Memory B cell (primary cell): ENCODE measurements at regions not wholly inside any gene's neighbourhood (a gene's known extent, or its start where the extent isn't known, plus 50 kb on each side); places are given as distances from the start of the nearest gene placed in this dataset.

ENCODE experiments used
- ATAC-seq: fragments of 150-1000 bp; cut with Tn5 transposase; 2 replicates; pipeline ENCODE4 v1.10.0; 2021; ENCODE audit warnings: low read depth, mild to moderate bottlenecking, moderate library complexity
- DNase-seq, 2 donors: peaks; one replicate each; pipeline ENCODE4 v3.0.0; 2022; ENCODE audit warnings: low spot score in 2 of 2
- H3K27ac Mint-ChIP-seq: one replicate; pipeline ENCODE4 v1.8.0; 2022; ENCODE audit warnings: mild to moderate bottlenecking, moderate library complexity, mixed read lengths
- H3K27me3 Mint-ChIP-seq: one replicate; pipeline ENCODE4 v1.8.0; 2022; ENCODE audit warnings: mixed read lengths
- H3K36me3 Mint-ChIP-seq: one replicate; pipeline ENCODE4 v1.8.0; 2022; ENCODE audit warnings: mild to moderate bottlenecking, mixed read lengths
- H3K4me1 Mint-ChIP-seq: one replicate; pipeline ENCODE4 v1.8.0; 2022; ENCODE audit warnings: mixed read lengths
- H3K4me3 Mint-ChIP-seq: one replicate; pipeline ENCODE4 v1.8.0; 2022; ENCODE audit warnings: mild to moderate bottlenecking, moderate library complexity, mixed read lengths
- H3K9me3 Mint-ChIP-seq: one replicate; pipeline ENCODE4 v1.8.0; 2022; ENCODE audit warnings: mixed read lengths

DNA sequence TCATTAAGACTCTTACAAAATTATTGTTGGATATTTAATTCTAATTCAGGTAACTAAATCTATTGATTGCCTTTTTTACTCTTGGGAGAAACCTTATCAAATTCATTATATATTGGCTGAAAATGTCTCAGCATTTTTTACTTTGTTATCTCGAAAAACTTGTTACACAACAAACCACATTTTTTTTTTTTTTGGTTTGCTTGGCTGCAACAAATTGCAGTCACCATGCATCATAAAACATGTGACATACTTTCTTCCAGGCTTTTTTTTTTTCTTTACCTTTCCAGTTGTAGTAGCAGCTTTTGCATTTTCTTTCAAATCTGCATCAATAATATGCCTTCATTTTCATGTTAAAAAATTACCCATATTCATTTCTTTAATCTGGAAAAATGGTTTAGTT lies 186.7 kb downstream of the TDRD15 start:
- H3K4me1 Mint-ChIP-seq: no peaks in the 10 kb centered on the region
- no peak overlapping the region for H3K27ac Mint-ChIP-seq
- ATAC-seq (no peak), DNase-seq (no peak)
- H3K4me3 Mint-ChIP-seq: no peak overlapping the region
- no peaks in the 10 kb centered on the region for H3K9me3 Mint-ChIP-seq
- H3K27me3 Mint-ChIP-seq: no peaks in the 10 kb centered on the region
- no peaks in the 10 kb centered on the region for H3K36me3 Mint-ChIP-seq

DNA sequence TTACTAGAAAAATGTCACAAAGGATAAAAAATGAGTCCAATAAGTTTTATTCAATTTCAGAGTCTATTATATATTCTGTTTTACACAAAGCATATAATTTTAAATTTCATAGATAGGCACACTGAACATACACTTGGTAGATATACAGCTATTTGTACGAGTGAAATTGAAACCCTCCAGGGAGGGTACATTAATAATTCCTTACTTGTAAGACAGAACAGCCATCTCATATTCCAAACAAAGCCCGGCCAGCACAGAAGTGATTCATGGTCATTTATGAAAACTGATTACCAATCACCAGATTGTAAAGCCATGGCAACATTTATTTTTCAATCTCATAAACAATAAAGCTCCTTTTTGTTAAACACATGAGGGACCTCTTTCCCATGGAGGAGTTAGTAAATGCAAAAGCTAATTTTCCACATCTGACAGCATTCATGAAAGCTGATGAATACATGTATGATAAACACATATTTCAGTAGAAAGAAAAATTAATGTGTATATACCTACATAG lies 190.6 kb downstream of the TDRD15 start:
- no peak overlapping the region for H3K4me3 Mint-ChIP-seq
- DNase-seq (no peak), ATAC-seq (no peak)
- no peak overlapping the region for H3K27ac Mint-ChIP-seq
- H3K4me1 Mint-ChIP-seq: no peaks in the 10 kb centered on the region
- H3K36me3 Mint-ChIP-seq: no peaks in the 10 kb centered on the region
- no peaks in the 10 kb centered on the region for H3K27me3 Mint-ChIP-seq
- no peaks in the 10 kb centered on the region for H3K9me3 Mint-ChIP-seq

DNA sequence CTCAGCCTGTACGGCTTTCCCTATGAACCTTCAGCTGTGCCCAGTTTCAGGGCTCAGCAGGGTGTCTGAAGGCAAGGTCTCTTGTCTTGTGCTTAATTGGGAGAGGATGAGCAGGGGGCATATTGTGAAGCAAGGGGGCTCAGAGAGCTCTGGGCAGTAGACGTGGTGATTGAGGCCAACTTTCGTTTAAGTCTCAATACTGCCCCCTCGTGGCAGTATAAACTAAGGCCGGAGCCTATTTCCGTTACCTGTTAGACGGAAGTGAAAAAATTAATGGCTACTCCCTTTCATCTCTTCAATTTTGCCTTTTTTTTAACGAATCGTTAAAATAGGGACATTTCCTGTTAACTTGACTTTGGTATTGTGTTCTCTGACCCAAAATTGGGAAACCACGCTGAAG lies 193.4 kb downstream of the TDRD15 start:
- H3K9me3 Mint-ChIP-seq: peaks cover 2% of the 10 kb centered on the region
- DNase-seq (peak; percentile 13 to 28), ATAC-seq (no peak)
- no peaks in the 10 kb centered on the region for H3K36me3 Mint-ChIP-seq
- H3K27ac Mint-ChIP-seq: no peak overlapping the region
- H3K4me3 Mint-ChIP-seq: no peak overlapping the region
- no peaks in the 10 kb centered on the region for H3K27me3 Mint-ChIP-seq
- no peaks in the 10 kb centered on the region for H3K4me1 Mint-ChIP-seq

DNA sequence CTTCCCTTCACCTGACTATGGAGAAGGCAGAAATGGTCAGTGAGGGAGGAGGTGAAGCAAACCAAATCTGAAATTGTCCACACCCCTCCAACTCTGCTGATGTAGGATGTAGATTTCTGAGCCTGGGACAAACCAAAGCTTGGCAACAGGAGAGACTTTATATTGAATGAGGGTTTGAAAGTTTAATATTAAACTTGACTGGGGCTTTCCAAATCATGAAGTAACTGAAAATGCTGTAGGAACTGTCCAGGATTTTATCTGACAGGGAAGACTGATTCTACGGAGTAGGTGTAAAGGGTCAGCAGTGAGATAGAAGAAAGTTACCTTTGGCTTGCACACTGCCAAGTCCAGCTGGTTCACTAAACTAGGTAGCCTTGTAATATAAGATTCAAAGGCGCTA lies 194.5 kb downstream of the TDRD15 start:
- no peaks in the 10 kb centered on the region for H3K27me3 Mint-ChIP-seq
- no peak for ATAC-seq

DNA sequence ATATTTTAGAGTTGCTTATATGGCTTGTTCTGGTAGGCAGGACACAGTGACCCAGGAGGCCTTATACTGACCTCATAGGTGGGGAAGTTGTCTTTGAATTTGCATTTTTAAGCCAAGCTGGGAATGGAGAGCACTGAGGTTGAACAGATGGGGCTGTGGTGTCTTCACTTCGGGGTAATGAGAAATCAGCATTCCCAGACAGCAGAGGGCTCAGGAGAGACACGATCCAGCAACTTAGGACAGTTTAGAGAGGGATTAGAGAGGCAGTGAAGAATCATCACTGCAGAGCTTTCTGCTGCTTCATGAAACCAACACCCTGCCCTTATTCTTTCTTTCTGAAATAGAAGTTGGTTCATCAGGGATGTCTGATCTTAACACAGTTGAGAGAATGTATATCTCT lies 202.4 kb downstream of the TDRD15 start:
- peaks cover 3% of the 10 kb centered on the region for H3K27me3 Mint-ChIP-seq
- no peaks in the 10 kb centered on the region for H3K4me1 Mint-ChIP-seq
- no peak for ATAC-seq
- no peak for DNase-seq
- no peaks in the 10 kb centered on the region for H3K36me3 Mint-ChIP-seq
- H3K4me3 Mint-ChIP-seq: no peak overlapping the region
- H3K9me3 Mint-ChIP-seq: peaks cover 2% of the 10 kb centered on the region
- H3K27ac Mint-ChIP-seq: no peak overlapping the region

More for the DNA sequence above, 194.5 kb downstream of the TDRD15 start:
- no peaks in the 10 kb centered on the region for H3K36me3 Mint-ChIP-seq
- peaks cover 2% of the 10 kb centered on the region for H3K9me3 Mint-ChIP-seq
- DNase-seq: no peak
- no peak overlapping the region for H3K27ac Mint-ChIP-seq
- H3K4me1 Mint-ChIP-seq: no peaks in the 10 kb centered on the region
- H3K4me3 Mint-ChIP-seq: no peak overlapping the region

DNA sequence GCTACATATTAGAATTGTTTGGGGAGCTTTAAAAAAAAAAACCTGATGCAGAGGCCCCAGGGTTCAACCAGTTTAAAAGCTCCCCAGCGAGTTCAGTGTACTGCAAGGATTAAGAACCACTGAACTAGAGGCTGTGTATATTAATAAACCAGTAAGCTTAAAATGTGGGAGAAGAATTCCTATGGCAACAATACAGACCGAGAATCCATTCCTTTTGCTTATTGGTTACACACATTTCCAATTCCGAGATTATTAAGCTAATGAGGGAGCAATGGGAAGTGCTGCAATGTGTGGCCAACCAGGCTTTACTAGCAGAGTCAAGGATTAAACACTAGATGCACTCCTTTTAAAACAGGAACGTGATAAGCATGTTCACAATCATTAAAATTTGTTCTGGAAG lies 204.4 kb downstream of the TDRD15 start:
- Mint-ChIP-seq H3K27me3 (peaks cover 3% of the 10 kb centered on the region), H3K9me3 (no peaks in the 10 kb centered on the region), H3K4me3 (no peak overlapping the region), H3K4me1 (no peaks in the 10 kb centered on the region), H3K36me3 (no peaks in the 10 kb centered on the region), H3K27ac (no peak overlapping the region)
- no peak for DNase-seq
- no peak for ATAC-seq

DNA sequence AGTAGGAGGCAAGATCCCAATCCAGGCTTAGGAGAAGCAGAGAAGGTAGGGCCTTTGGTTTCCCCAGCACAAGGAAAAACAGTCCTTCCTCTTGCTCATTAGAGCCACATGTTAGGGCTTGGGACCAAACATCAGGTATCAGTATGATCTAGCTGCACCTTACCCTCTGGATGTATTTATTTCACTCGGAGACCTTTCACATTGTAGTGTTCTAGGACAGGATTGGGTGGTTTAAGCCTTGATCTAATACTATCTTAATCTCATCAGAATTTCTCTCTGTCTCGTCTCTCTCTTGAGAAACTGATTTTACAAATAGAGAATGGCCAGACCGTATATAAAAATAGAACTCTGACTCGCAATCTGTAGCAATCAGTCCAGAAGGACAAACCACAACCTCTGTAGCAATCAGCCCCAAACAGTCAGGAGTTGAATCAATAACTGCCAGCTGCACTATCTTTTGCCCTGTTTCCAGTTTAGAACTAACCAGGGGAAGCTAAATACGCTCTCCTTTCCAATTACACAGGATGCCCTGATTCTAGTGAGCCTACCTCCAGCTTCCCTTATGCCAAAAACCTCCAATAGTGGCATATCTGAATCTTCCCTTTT lies 207.1 kb downstream of the TDRD15 start:
- H3K27me3 Mint-ChIP-seq: peaks cover 3% of the 10 kb centered on the region
- DNase-seq (no peak), ATAC-seq (no peak)
- H3K4me3 Mint-ChIP-seq: no peak overlapping the region
- no peaks in the 10 kb centered on the region for H3K4me1 Mint-ChIP-seq
- no peaks in the 10 kb centered on the region for H3K36me3 Mint-ChIP-seq
- no peak overlapping the region for H3K27ac Mint-ChIP-seq
- H3K9me3 Mint-ChIP-seq: no peaks in the 10 kb centered on the region

DNA sequence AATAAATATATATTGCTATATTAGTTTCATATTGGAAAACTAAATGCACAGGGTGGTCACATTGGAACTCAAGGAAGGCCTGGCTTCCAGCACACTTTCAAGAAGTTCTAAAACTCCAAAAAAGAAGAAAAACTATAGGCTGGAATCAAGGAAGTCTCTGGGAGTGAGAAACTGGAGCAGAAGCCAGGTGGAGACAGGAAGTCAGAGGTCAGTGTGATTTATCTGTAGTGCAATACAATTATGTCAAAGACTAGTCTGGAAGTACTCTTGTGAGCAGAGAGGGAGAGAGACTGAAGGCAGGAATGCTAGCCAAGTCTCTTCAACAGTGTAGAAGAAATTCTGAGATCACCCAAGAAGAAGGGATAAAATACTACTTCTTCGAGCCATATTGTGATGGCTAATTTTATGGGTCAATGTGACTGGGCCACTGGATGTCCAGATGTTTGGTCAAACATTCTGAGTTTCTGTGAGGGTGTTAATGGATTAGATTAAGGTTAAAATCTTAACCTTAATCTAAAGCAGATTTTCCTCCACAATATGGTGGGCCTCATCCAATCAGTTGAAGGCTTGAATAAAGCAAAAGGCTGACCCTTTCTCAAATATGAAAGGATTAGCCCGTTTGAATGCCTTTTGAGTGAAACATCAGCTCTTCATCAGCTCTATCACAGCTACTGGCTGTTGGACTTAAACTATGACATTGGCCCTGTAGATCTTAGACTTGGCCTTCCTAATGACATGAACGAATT lies 208.0 kb downstream of the TDRD15 start:
- Mint-ChIP-seq H3K4me1 (no peaks in the 10 kb centered on the region), H3K36me3 (no peaks in the 10 kb centered on the region), H3K27ac (no peak overlapping the region), H3K4me3 (no peak overlapping the region), H3K9me3 (no peaks in the 10 kb centered on the region), H3K27me3 (no peaks in the 10 kb centered on the region)
- ATAC-seq (no peak), DNase-seq (no peak)

DNA sequence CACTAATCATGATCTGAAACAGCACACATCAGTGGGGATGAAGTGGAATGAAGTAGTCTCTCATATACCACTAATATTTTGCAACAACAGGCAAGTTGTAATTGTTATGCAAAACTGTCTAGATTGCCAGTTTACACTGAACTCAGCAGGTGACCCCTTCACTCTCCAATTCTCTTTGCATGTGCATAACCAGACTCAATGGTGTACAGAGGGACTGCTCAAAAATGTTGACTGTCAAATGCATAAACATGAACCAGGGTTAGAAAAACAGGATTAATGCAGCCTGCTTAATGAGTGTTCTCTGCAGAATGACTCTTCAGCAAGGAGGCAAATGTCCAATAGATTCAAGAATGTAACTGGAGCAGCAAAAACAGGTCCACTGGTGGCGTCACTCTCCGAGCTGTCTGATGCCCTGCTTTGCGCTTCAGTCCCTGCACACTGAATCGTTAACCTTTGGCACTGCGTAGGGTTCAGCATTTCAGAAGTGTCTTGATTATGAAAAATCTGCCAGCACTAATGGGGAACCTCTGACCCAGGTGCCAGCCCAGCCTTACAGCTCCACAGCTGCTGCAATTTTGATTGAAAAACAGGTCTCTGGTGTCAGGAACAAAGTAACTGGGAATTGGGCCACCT lies 209.3 kb downstream of the TDRD15 start:
- H3K27me3 Mint-ChIP-seq: peaks cover 1% of the 10 kb centered on the region
- peaks cover 2% of the 10 kb centered on the region for H3K9me3 Mint-ChIP-seq
- H3K4me3 Mint-ChIP-seq: no peak overlapping the region
- H3K27ac Mint-ChIP-seq: no peak overlapping the region
- ATAC-seq: no peak
- DNase-seq: no peak
- no peaks in the 10 kb centered on the region for H3K4me1 Mint-ChIP-seq
- no peaks in the 10 kb centered on the region for H3K36me3 Mint-ChIP-seq

DNA sequence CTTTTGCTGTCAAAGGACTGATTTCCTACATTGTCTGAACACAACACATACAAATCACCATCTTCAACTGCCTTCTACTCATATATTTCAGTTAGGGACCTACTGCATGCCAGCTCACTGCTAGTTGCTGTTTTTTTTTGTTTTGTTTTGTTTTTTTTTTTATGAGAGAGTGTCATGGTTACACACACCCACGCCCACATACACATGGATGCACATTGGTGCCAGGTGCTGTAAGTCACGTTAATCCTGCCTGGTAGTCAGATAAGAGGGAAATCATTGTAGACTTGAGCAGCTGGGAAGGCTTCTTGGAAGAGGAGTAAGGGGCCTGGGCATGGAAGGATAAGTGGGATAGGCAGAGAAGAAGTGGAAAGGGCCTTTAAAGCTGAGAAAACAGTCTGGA lies 209.9 kb downstream of the TDRD15 start:
- H3K9me3 Mint-ChIP-seq: peaks cover 2% of the 10 kb centered on the region
- DNase-seq (no peak), ATAC-seq (no peak)
- H3K4me1 Mint-ChIP-seq: no peaks in the 10 kb centered on the region
- H3K27me3 Mint-ChIP-seq: peaks cover 1% of the 10 kb centered on the region
- no peak overlapping the region for H3K27ac Mint-ChIP-seq
- H3K4me3 Mint-ChIP-seq: no peak overlapping the region
- H3K36me3 Mint-ChIP-seq: no peaks in the 10 kb centered on the region

DNA sequence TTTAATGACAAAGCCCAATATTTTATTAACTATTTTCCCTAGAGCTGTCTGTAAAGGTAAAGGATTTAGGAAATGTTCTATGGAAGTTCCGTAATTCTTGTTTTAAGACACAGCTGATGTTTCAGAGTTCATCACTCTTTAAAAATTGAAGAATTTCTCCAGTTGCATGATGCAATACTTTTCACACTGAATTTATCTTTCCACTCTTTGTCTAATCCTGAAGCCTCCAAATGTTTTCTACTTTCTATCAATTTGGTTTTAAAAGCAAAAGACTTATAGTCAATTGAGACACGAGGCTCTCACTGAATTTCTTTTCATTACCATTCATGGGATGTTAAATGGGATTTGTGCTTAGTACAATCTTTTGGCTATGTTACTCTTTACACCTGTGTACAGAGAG lies 223.2 kb downstream of the TDRD15 start:
- Mint-ChIP-seq H3K9me3 (peaks cover 6% of the 10 kb centered on the region), H3K4me3 (no peak overlapping the region), H3K27ac (no peak overlapping the region), H3K36me3 (no peaks in the 10 kb centered on the region), H3K27me3 (no peaks in the 10 kb centered on the region), H3K4me1 (no peaks in the 10 kb centered on the region)
- ATAC-seq: no peak
- DNase-seq: no peak

DNA sequence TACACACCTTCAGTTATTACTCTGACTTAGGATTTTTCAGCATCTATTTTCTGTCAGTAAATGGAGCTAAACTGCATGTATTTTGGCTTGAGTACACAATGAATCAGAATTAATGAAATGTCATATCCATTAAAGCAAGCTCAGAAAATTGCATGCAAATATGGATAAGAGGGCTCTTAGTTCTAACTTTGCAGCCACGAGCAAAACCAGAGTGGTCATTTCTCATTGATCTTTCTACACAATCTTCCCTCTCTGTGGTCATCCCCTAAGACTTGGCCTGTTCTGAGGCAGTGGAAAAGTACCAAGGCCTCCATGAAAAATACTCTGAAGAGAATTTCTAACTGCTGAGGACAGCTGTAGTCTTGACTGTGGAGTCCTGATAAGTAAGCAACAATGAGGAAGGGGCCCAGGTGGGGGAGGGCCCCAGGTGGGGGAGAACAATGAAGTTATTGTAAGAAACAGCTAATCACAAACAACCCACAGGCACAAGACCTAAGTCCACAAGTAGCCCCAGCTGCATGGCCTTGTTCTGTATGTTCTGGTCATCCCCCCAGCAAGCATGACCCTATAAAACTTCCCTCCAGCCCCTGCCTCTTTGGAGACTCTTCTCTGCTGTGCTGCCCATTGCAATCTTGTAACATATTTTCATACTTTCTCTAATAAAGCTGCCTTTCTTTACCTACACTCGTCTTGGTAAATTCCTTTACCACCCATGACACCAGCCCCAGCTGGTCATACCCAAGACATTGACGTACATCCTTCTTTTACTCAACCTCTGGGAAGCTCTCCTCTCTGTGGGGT lies 230.3 kb downstream of the TDRD15 start:
- Mint-ChIP-seq H3K9me3 (no peaks in the 10 kb centered on the region), H3K4me1 (no peaks in the 10 kb centered on the region), H3K27me3 (peaks cover 3% of the 10 kb centered on the region), H3K4me3 (no peak overlapping the region), H3K36me3 (no peaks in the 10 kb centered on the region), H3K27ac (no peak overlapping the region)
- ATAC-seq (no peak), DNase-seq (no peak)

DNA sequence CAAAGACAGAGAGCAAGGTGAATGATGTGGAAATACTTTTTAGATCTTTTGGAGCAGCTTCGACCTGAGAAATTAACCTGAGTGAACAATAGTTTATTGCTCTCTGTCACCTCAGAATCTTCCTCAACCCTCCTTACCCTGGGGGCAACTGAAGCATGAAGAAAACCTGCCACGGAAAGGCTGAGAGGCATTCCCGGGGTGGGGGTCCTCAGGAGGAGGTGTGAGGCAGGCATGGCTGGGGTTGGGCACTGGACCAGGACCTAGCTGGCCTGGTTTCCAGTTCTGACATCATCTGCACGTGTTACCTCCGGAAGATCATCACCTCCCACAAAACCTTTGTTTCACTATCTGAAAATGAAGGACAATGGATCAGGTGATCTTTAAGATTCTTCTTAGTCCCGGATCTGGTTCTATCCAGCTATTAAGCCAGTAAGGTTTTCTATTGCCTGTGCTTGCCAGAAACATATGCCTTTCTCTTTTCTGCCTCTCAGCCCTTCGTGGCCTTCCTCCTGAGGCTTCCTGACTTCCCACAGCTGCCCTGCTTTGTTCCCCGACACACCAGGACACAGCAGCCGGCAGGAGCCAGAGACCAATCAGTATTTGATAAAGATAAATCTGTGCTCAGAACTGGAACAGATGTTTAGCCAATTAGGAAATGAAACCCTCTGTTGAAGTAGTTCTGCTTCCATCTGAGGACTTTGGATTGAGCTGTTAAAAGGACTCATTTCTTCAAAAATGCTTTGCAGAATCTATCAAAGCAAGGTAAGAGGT lies 232.5 kb downstream of the TDRD15 start:
- Mint-ChIP-seq H3K4me3 (no peak overlapping the region), H3K4me1 (no peaks in the 10 kb centered on the region), H3K27me3 (peaks cover 3% of the 10 kb centered on the region), H3K36me3 (no peaks in the 10 kb centered on the region), H3K9me3 (no peaks in the 10 kb centered on the region), H3K27ac (no peak overlapping the region)
- ATAC-seq (no peak), DNase-seq (no peak)
